Hepatocyte (in vitro differentiated cells): ENCODE measurements at regions not wholly inside any gene's neighbourhood (a gene's known extent, or its start where the extent isn't known, plus 50 kb on each side); places are given as distances from the start of the nearest gene placed in this dataset.

Experiments
- EZH2 ChIP-seq: fragments of 200-600 bp; sonication (generic); IDR thresholded peaks from 2 replicates; pipeline ENCODE4 v1.6.1; 2016; ENCODE audit warnings: antibody characterized with exemption, mild to moderate bottlenecking, borderline replicate concordance
- EZH2phosphoT487 ChIP-seq: fragments of 200-600 bp; sonication (generic); IDR thresholded peaks from one replicate; pipeline ENCODE4 v1.6.1; 2018; ENCODE audit warnings: antibody characterized with exemption, mild to moderate bottlenecking, low read depth, moderate library complexity; ENCODE audit not compliant: unreplicated experiment, severe bottlenecking
- TF ChIP-seq, protein P1 (sequence below): fragments of 200-600 bp; sonication (generic); IDR thresholded peaks from 2 replicates; pipeline ENCODE4 v1.5.1; 2016; ENCODE audit warnings: antibody characterized with exemption, mild to moderate bottlenecking; ENCODE audit not compliant: poor library complexity

DNA sequence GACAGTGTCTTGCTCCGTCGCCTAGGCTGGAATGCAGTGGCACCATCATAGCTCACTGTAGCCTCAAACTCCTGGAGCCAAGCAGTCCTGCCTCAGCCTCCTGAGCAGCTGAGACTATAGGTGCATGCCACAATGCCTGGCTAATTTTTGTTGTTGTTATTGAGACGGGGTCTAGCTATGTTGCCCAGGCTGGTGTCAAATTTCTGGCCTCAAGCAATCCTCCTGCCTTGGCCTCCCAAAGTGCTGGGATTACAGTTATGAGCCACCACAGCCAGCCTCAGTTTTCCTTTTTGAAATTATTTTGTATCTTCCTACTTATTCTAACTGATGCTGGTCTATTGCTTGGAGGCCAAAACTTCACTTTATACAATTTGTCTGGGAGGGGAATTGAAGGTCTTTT, 436.1 kb downstream of the UTRN start:
- TF ChIP-seq, protein P1, sequence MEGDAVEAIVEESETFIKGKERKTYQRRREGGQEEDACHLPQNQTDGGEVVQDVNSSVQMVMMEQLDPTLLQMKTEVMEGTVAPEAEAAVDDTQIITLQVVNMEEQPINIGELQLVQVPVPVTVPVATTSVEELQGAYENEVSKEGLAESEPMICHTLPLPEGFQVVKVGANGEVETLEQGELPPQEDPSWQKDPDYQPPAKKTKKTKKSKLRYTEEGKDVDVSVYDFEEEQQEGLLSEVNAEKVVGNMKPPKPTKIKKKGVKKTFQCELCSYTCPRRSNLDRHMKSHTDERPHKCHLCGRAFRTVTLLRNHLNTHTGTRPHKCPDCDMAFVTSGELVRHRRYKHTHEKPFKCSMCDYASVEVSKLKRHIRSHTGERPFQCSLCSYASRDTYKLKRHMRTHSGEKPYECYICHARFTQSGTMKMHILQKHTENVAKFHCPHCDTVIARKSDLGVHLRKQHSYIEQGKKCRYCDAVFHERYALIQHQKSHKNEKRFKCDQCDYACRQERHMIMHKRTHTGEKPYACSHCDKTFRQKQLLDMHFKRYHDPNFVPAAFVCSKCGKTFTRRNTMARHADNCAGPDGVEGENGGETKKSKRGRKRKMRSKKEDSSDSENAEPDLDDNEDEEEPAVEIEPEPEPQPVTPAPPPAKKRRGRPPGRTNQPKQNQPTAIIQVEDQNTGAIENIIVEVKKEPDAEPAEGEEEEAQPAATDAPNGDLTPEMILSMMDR = no peak
- TF ChIP-seq EZH2 = no peak
- TF ChIP-seq EZH2phosphoT487 = no peak
